Ectodermal cell (in vitro differentiated cells): ENCODE measurements at regions not wholly inside any gene's neighbourhood (a gene's known extent, or its start where the extent isn't known, plus 50 kb on each side); places are given as distances from the start of the nearest gene placed in this dataset.
"Not testable (repeated sequence)": the region's sequence is repeated elsewhere in the genome, so short reads cannot be mapped to it uniquely, and the experiment has no call there.

ENCODE experiments used
- H3K27ac ChIP-seq: 2 replicates; pipeline ENCODE4 v1.7.0; 2013; ENCODE audit warnings: mild to moderate bottlenecking, low read depth, low read length; ENCODE audit not compliant: insufficient read depth, poor library complexity, severe bottlenecking
- H3K27me3 ChIP-seq: 2 replicates; pipeline ENCODE4 v1.7.0; 2013; ENCODE audit warnings: mild to moderate bottlenecking, low read length; ENCODE audit not compliant: insufficient read depth, control insufficient read depth, poor library complexity, severe bottlenecking
- H3K36me3 ChIP-seq: one replicate; pipeline ENCODE4 v1.7.0; 2013; ENCODE audit warnings: low read length; ENCODE audit not compliant: control insufficient read depth, insufficient read depth
- H3K4me1 ChIP-seq: one replicate; pipeline ENCODE4 v1.7.0; 2013; ENCODE audit warnings: low read length; ENCODE audit not compliant: control insufficient read depth, insufficient read depth
- H3K4me3 ChIP-seq: 2 replicates; pipeline ENCODE4 v1.7.0; 2013; ENCODE audit warnings: low read depth, low read length, control low read depth; ENCODE audit not compliant: insufficient read depth
- H3K9me3 ChIP-seq: 2 replicates; pipeline ENCODE4 v1.7.0; 2013; ENCODE audit warnings: mild to moderate bottlenecking, low read length, moderate library complexity; ENCODE audit not compliant: control insufficient read depth
- WGBS, 2 experiments: methylation state at CpG; one replicate each; pipeline ENCODE4 v1.1.7; 2013; ENCODE audit warnings: missing lambda C conversion rate in 2 of 2; 5-methylcytosine and 5-hydroxymethylcytosine counted together

GRCh38 chr10:113479346-113480080 lies 73.3 kb upstream of the HABP2 start:
- 95 to 96% methylated on average over 9 of the region's 9 CpGs for WGBS, 2 experiments
- H3K9me3 ChIP-seq = peaks cover 10% of the 10 kb centered on the region

GRCh38 chr10:113480081-113480360 lies 72.8 kb upstream of the HABP2 start:
- 67 to 75% methylated on average over 1 of the region's 1 CpG for WGBS, 2 experiments
- no peaks in the 10 kb centered on the region for H3K4me1 ChIP-seq
- no peak overlapping the region for H3K4me3 ChIP-seq
- peaks cover 10% of the 10 kb centered on the region for H3K9me3 ChIP-seq
- no peak overlapping the region for H3K27ac ChIP-seq
- no peaks in the 10 kb centered on the region for H3K27me3 ChIP-seq
- no peaks in the 10 kb centered on the region for H3K36me3 ChIP-seq

More at GRCh38 chr10:113479346-113480080, 73.3 kb upstream of the HABP2 start:
- Histone ChIP-seq H3K36me3 (no peaks in the 10 kb centered on the region), H3K27me3 (no peaks in the 10 kb centered on the region), H3K27ac (no peak overlapping the region), H3K4me3 (no peak overlapping the region), H3K4me1 (no peaks in the 10 kb centered on the region)

GRCh38 chr10:113480851-113481502 lies 71.9 kb upstream of the HABP2 start:
- H3K4me3 ChIP-seq = no peak overlapping the region
- H3K27me3 ChIP-seq = no peaks in the 10 kb centered on the region
- no peaks in the 10 kb centered on the region for H3K4me1 ChIP-seq
- H3K9me3 ChIP-seq = peaks cover 10% of the 10 kb centered on the region
- H3K27ac ChIP-seq = no peak overlapping the region
- WGBS, 2 experiments = 91 to 95% methylated on average over 5 to 6 of the region's 6 CpGs
- H3K36me3 ChIP-seq = no peaks in the 10 kb centered on the region

- Histone ChIP-seq H3K36me3 (no peaks in the 10 kb centered on the region), H3K4me3 (no peak overlapping the region), H3K27me3 (no peaks in the 10 kb centered on the region), H3K4me1 (no peaks in the 10 kb centered on the region), H3K9me3 (peaks cover 10% of the 10 kb centered on the region), H3K27ac (no peak overlapping the region)
- 64 to 74% methylated on average over 2 of the region's 2 CpGs for WGBS, 2 experiments
Observed at GRCh38 chr10:113484487-113484886, 68.4 kb upstream of the HABP2 start.

GRCh38 chr10:113485736-113486135 lies 67.1 kb upstream of the HABP2 start:
- Histone ChIP-seq H3K4me1 (no peaks in the 10 kb centered on the region), H3K4me3 (no peak overlapping the region), H3K9me3 (peaks cover 3% of the 10 kb centered on the region), H3K27ac (no peak overlapping the region), H3K27me3 (no peaks in the 10 kb centered on the region), H3K36me3 (no peaks in the 10 kb centered on the region)
- no CpG with 5 or more reads among the region's 1 CpG for WGBS, 2 experiments

- Histone ChIP-seq H3K4me3 (no peak overlapping the region), H3K36me3 (no peaks in the 10 kb centered on the region), H3K27me3 (no peaks in the 10 kb centered on the region), H3K27ac (no peak overlapping the region), H3K9me3 (peaks cover 2% of the 10 kb centered on the region), H3K4me1 (no peaks in the 10 kb centered on the region)
- 87 to 88% methylated on average over 4 of the region's 4 CpGs for WGBS, 2 experiments
Observed at GRCh38 chr10:113486531-113486930, 66.3 kb upstream of the HABP2 start.

- no peaks in the 10 kb centered on the region for H3K9me3 ChIP-seq
- WGBS, 2 experiments = 100% methylated on average over 1 of the region's 1 CpG
- no peaks in the 10 kb centered on the region for H3K4me1 ChIP-seq
- H3K27ac ChIP-seq = no peak overlapping the region
- no peak overlapping the region for H3K4me3 ChIP-seq
- no peaks in the 10 kb centered on the region for H3K27me3 ChIP-seq
- H3K36me3 ChIP-seq = no peaks in the 10 kb centered on the region
Observed at GRCh38 chr10:113487154-113487553, 65.7 kb upstream of the HABP2 start.

- no peaks in the 10 kb centered on the region for H3K36me3 ChIP-seq
- no peak overlapping the region for H3K27ac ChIP-seq
- no peaks in the 10 kb centered on the region for H3K27me3 ChIP-seq
- no peaks in the 10 kb centered on the region for H3K4me1 ChIP-seq
- no peaks in the 10 kb centered on the region for H3K9me3 ChIP-seq
- H3K4me3 ChIP-seq = no peak overlapping the region
Observed at GRCh38 chr10:113488186-113488585, 64.7 kb upstream of the HABP2 start.

GRCh38 chr10:113489522-113489921 lies 63.3 kb upstream of the HABP2 start:
- not testable (repeated sequence) for H3K27ac ChIP-seq, H3K36me3 ChIP-seq, H3K27me3 ChIP-seq, H3K4me3 ChIP-seq, H3K9me3 ChIP-seq, H3K4me1 ChIP-seq
- WGBS, 2 experiments = 79 to 90% methylated on average over 2 of the region's 2 CpGs

- H3K4me1 ChIP-seq = no peaks in the 10 kb centered on the region
- H3K27me3 ChIP-seq = no peaks in the 10 kb centered on the region
- no peaks in the 10 kb centered on the region for H3K36me3 ChIP-seq
- 81 to 83% methylated on average over 3 of the region's 3 CpGs for WGBS, 2 experiments
- no peak overlapping the region for H3K4me3 ChIP-seq
- H3K27ac ChIP-seq = no peak overlapping the region
- H3K9me3 ChIP-seq = no peaks in the 10 kb centered on the region
Observed at GRCh38 chr10:113491967-113492565, 60.8 kb upstream of the HABP2 start.
